ENCODE measurements at regions not wholly inside any gene's neighbourhood (a gene's known extent, or its start where the extent isn't known, plus 50 kb on each side); places are given as distances from the start of the nearest gene placed in this dataset.
A peak's percentile ranks its signal among the peaks of the same experiment; 100 is the strongest.

- Histone ChIP-seq H3K4me3 (ENCODE audit: low read depth, low read length, poor library complexity, severe bottlenecking) (no peak overlapping the region), H3K36me3 (ENCODE audit: insufficient read depth, low read length) (no peaks in the 10 kb centered on the region)
- POLR2A ChIA-PET = no interaction called here
Observed at GRCh38 chr10:81177651-81178244, 640.0 kb downstream of the SH2D4B start.

GRCh38 chr10:81179324-81179723, 641.6 kb downstream of the SH2D4B start:
- Histone ChIP-seq H3K36me3 (ENCODE audit: insufficient read depth, low read length) (no peaks in the 10 kb centered on the region), H3K79me2 (ENCODE audit: insufficient read depth, low read depth, low read length) (no peaks in the 10 kb centered on the region), H3K4me2 (ENCODE audit: low read length) (no peak overlapping the region), H3K9me2 (ENCODE audit: insufficient read depth, low read length) (no peaks in the 10 kb centered on the region), H2AFZ (ENCODE audit: low read length) (no peak overlapping the region), H4K20me1 (ENCODE audit: insufficient read depth, low read length) (no peaks in the 10 kb centered on the region), H3K9me3 (ENCODE audit: low read length) (no peaks in the 10 kb centered on the region), H3K27ac (ENCODE audit: low read depth, low read length, poor library complexity, severe bottlenecking) (no peak overlapping the region), H3K4me3 (ENCODE audit: low read depth, low read length, poor library complexity, severe bottlenecking) (no peak overlapping the region), H3K4me1 (ENCODE audit: insufficient read depth, low read length, poor library complexity, severe bottlenecking) (no peaks in the 10 kb centered on the region)
- ChIA-PET CTCF (ENCODE audit: unreplicated experiment) (no interaction called here), POLR2A (interaction anchor here (0.6 to 0.7 kb wide), 3 partner anchors 11 to 463 kb away, joined by 3 read pairs; no protein-coding TSS in a partner anchor)
- intact Hi-C loops (cut with micrococcal nuclease; ENCODE audit: unreplicated experiment) = no loop called here
- DNase-seq (ENCODE audit: low spot score) = no peak
- BruUV-seq (replicated peaks) = no TSS peak
- TF ChIP-seq EZH2phosphoT487 (IDR thresholded peaks at IDR 0.05; ENCODE audit: borderline replicate concordance, low read depth, low read length) (no peak), CTCF (conservative IDR thresholded peaks at IDR 0.05; ENCODE audit: low read length) (no peak)

More at GRCh38 chr10:81177651-81178244, 640.0 kb downstream of the SH2D4B start:
- CTCF ChIA-PET (ENCODE audit: unreplicated experiment) = no interaction called here
- Histone ChIP-seq H4K20me1 (ENCODE audit: insufficient read depth, low read length) (no peaks in the 10 kb centered on the region), H3K27ac (ENCODE audit: low read depth, low read length, poor library complexity, severe bottlenecking) (no peak overlapping the region), H3K9me2 (ENCODE audit: insufficient read depth, low read length) (no peaks in the 10 kb centered on the region), H2AFZ (ENCODE audit: low read length) (no peak overlapping the region), H3K4me1 (ENCODE audit: insufficient read depth, low read length, poor library complexity, severe bottlenecking) (no peaks in the 10 kb centered on the region), H3K79me2 (ENCODE audit: insufficient read depth, low read depth, low read length) (no peaks in the 10 kb centered on the region), H3K4me2 (ENCODE audit: low read length) (no peak overlapping the region), H3K9me3 (ENCODE audit: low read length) (no peaks in the 10 kb centered on the region)
- BruUV-seq (replicated peaks) = no TSS peak
- no peak for TF ChIP-seq CTCF (conservative IDR thresholded peaks at IDR 0.05; ENCODE audit: low read length)
- TF ChIP-seq EZH2phosphoT487 (IDR thresholded peaks at IDR 0.05; ENCODE audit: borderline replicate concordance, low read depth, low read length) = no peak
- intact Hi-C loops (cut with micrococcal nuclease; ENCODE audit: unreplicated experiment) = no loop called here
- no peak for DNase-seq (ENCODE audit: low spot score)

- no peaks in the 10 kb centered on the region for H3K9me3 ChIP-seq (ENCODE audit: low read length)
- no peaks in the 10 kb centered on the region for H3K79me2 ChIP-seq (ENCODE audit: insufficient read depth, low read depth, low read length)
- no peaks in the 10 kb centered on the region for H4K20me1 ChIP-seq (ENCODE audit: insufficient read depth, low read length)
- no peak overlapping the region for H3K4me2 ChIP-seq (ENCODE audit: low read length)
- POLR2A ChIA-PET = interaction anchor here (0.6 to 0.7 kb wide), 4 partner anchors 12 to 1102 kb away, joined by 3 to 4 read pairs (median 3); no protein-coding TSS in a partner anchor
- H3K9me2 ChIP-seq (ENCODE audit: insufficient read depth, low read length) = no peaks in the 10 kb centered on the region
- no TSS peak for BruUV-seq (replicated peaks)
- CTCF ChIA-PET (ENCODE audit: unreplicated experiment) = no interaction called here
- intact Hi-C loops (cut with micrococcal nuclease; ENCODE audit: unreplicated experiment) = no loop called here
- DNase-seq (ENCODE audit: low spot score) = peak; percentile 20
- H2AFZ ChIP-seq (ENCODE audit: low read length) = 0 out of 2 replicates have a peak overlapping the region, but pooled peaks have one; percentile 31
- H3K4me1 ChIP-seq (ENCODE audit: insufficient read depth, low read length, poor library complexity, severe bottlenecking) = no peaks in the 10 kb centered on the region
- no peak overlapping the region for H3K4me3 ChIP-seq (ENCODE audit: low read depth, low read length, poor library complexity, severe bottlenecking)
- H3K36me3 ChIP-seq (ENCODE audit: insufficient read depth, low read length) = no peaks in the 10 kb centered on the region
- no peak overlapping the region for H3K27ac ChIP-seq (ENCODE audit: low read depth, low read length, poor library complexity, severe bottlenecking)
- TF ChIP-seq CTCF (conservative IDR thresholded peaks at IDR 0.05; ENCODE audit: low read length) (peak; percentile 77), EZH2phosphoT487 (IDR thresholded peaks at IDR 0.05; ENCODE audit: borderline replicate concordance, low read depth, low read length) (no peak)
Observed at GRCh38 chr10:81179805-81180452, 642.2 kb downstream of the SH2D4B start.

Measured in OCI-LY7 (cell line).